IMR-90 (cell line): ENCODE measurements at regions not wholly inside any gene's neighbourhood (a gene's known extent, or its start where the extent isn't known, plus 50 kb on each side); places are given as distances from the start of the nearest gene placed in this dataset.

Experiments used
- ATAC-seq: fragments of 200-7000 bp; cut with Tn5 transposase; 2 replicates; pipeline ENCODE4 v1.9.1; 2020; ENCODE audit warnings: low read depth, mild to moderate bottlenecking, moderate library complexity
- BruUV-seq: library from RNA; stranded (reverse); fragments of 400-500 nt; replicated peaks from 2 replicates; lab custom pipeline; 2021; lab: Mats Ljungman, UMichigan
- CTCF ChIA-PET: fragments of 300-600 bp; formaldehyde crosslinking; extraction: SDS; loops from one replicate; lab custom pipeline; 2021; ENCODE audit warnings: antibody characterized with exemption; lab: Yijun Ruan, JAX
- POLR2A ChIA-PET: fragments of 300-600 bp; sonication (Branson Sonifier 250); formaldehyde crosslinking; loops from one replicate; lab custom pipeline; 2022; ENCODE audit warnings: antibody characterized with exemption; ENCODE audit not compliant: unreplicated experiment; lab: Charles Lee
- DNase-seq: peaks from one replicate; pipeline ENCODE4 v3.0.0; 2013
- H2AFZ ChIP-seq: replicated peaks from 2 replicates; pipeline ENCODE3; 2013; ENCODE audit warnings: low read length, mild to moderate bottlenecking; ENCODE audit not compliant: poor library complexity
- H2AK5ac ChIP-seq: 2 replicates; pipeline ENCODE4 v1.6.1; 2013; ENCODE audit warnings: low read depth, low read length, inconsistent platforms
- H2AK9ac ChIP-seq: replicated peaks from 2 replicates; pipeline ENCODE3; 2013; ENCODE audit warnings: mild to moderate bottlenecking, low read depth, low read length, moderate library complexity; ENCODE audit not compliant: poor library complexity
- H2BK120ac ChIP-seq: 2 replicates; pipeline ENCODE4 v1.6.1; 2013; ENCODE audit warnings: low read depth, low read length, inconsistent platforms
- H2BK15ac ChIP-seq: 3 replicates; pipeline ENCODE4 v1.6.1; 2013; ENCODE audit warnings: low read depth, low read length, inconsistent platforms
- H2BK20ac ChIP-seq: 2 replicates; pipeline ENCODE4 v1.6.1; 2013; ENCODE audit warnings: low read depth, mild to moderate bottlenecking, inconsistent platforms, low read length, moderate library complexity
- H2BK5ac ChIP-seq: 2 replicates; pipeline ENCODE4 v1.6.1; 2013; ENCODE audit warnings: mild to moderate bottlenecking, low read depth, low read length, inconsistent platforms; ENCODE audit not compliant: poor library complexity, severe bottlenecking
- H3K14ac ChIP-seq: replicated peaks from 2 replicates; pipeline ENCODE4 v1.6.1; 2013; ENCODE audit warnings: low read depth, low read length, inconsistent platforms
- H3K18ac ChIP-seq: 2 replicates; pipeline ENCODE4 v1.6.1; 2013; ENCODE audit warnings: low read depth, low read length, control low read depth
- H3K23ac ChIP-seq: 2 replicates; pipeline ENCODE4 v1.6.1; 2013; ENCODE audit warnings: low read depth, low read length, inconsistent platforms
- H3K27ac ChIP-seq: 2 replicates; pipeline ENCODE4 v1.5.1; 2013; ENCODE audit warnings: mild to moderate bottlenecking, control low read depth, low read length; ENCODE audit not compliant: insufficient read depth
- H3K27me3 ChIP-seq: 2 replicates; pipeline ENCODE4 v1.6.1; 2013; ENCODE audit warnings: low read length; ENCODE audit not compliant: control insufficient read depth, insufficient read depth
- H3K36me3 ChIP-seq: 2 replicates; pipeline ENCODE4 v1.6.1; 2013; ENCODE audit warnings: low read length, mixed read lengths; ENCODE audit not compliant: control insufficient read depth, insufficient read depth
- H3K4ac ChIP-seq: 2 replicates; pipeline ENCODE4 v1.6.1; 2013; ENCODE audit warnings: low read depth, low read length, inconsistent platforms
- H3K4me1 ChIP-seq: 2 replicates; pipeline ENCODE4 v1.6.1; 2013; ENCODE audit warnings: low read length, mixed read lengths; ENCODE audit not compliant: control insufficient read depth, insufficient read depth
- H3K4me2 ChIP-seq: 2 replicates; pipeline ENCODE4 v1.6.1; 2013; ENCODE audit warnings: low read depth, mild to moderate bottlenecking, control low read depth, low read length, moderate library complexity
- H3K4me3 ChIP-seq: 2 replicates; pipeline ENCODE4 v1.5.1; 2013; ENCODE audit warnings: low read depth, mild to moderate bottlenecking, control low read depth, low read length, moderate library complexity; ENCODE audit not compliant: insufficient read depth
- H3K56ac ChIP-seq: 2 replicates; pipeline ENCODE4 v1.6.1; 2013; ENCODE audit warnings: low read length, inconsistent platforms; ENCODE audit not compliant: insufficient read depth; ENCODE audit errors: extremely low read depth
- H3K79me1 ChIP-seq, 2 experiments: 2 replicates each; pipeline ENCODE4 v1.6.1; 2013; ENCODE audit warnings: low read length in 2 of 2, inconsistent platforms in 1 of 2, low read depth in 1 of 2
- H3K9ac ChIP-seq: 2 replicates; pipeline ENCODE4 v1.6.1; 2013; ENCODE audit warnings: low read depth, low read length, control low read depth
- H3K9me1 ChIP-seq: 2 replicates; pipeline ENCODE4 v1.6.1; 2013; ENCODE audit warnings: low read length, inconsistent platforms; ENCODE audit not compliant: insufficient read depth
- H3K9me3 ChIP-seq: 2 replicates; pipeline ENCODE4 v1.6.1; 2013; ENCODE audit warnings: low read length; ENCODE audit not compliant: control insufficient read depth, insufficient read depth
- H4K20me1 ChIP-seq: 2 replicates; pipeline ENCODE4 v1.6.1; 2013; ENCODE audit warnings: low read length, inconsistent platforms; ENCODE audit not compliant: insufficient read depth
- H4K5ac ChIP-seq: 2 replicates; pipeline ENCODE4 v1.6.1; 2013; ENCODE audit warnings: mild to moderate bottlenecking, low read depth, low read length, control low read depth
- H4K8ac ChIP-seq, 2 experiments: 2 replicates each; pipeline ENCODE4 v1.6.1; 2013; ENCODE audit warnings: low read depth in 2 of 2, low read length in 2 of 2, control low read depth in 1 of 2, inconsistent platforms in 1 of 2
- H4K91ac ChIP-seq: 2 replicates; pipeline ENCODE4 v1.6.1; 2013; ENCODE audit warnings: low read depth, low read length, inconsistent platforms; ENCODE audit not compliant: insufficient read depth
- BHLHE40 ChIP-seq: fragments of 150-350 bp; IDR thresholded peaks from 2 replicates; pipeline ENCODE4 v1.6.1; 2016; ENCODE audit warnings: mild to moderate bottlenecking, low read depth, low read length
- CEBPB ChIP-seq: IDR thresholded peaks from 2 replicates; pipeline ENCODE4 v1.6.1; 2012; ENCODE audit warnings: low read depth, low read length, improper control_type of control experiment
- CHD1 ChIP-seq: IDR thresholded peaks from 2 replicates; pipeline ENCODE4 v1.6.1; 2012; ENCODE audit warnings: low read depth, low read length, improper control_type of control experiment
- FOS ChIP-seq: fragments of 150-350 bp; IDR thresholded peaks from 2 replicates; pipeline ENCODE4 v1.6.1; 2016; ENCODE audit warnings: low read depth, low read length
- MAFK ChIP-seq: IDR thresholded peaks from 2 replicates; pipeline ENCODE4 v1.6.1; 2012; ENCODE audit warnings: low read depth, low read length, improper control_type of control experiment
- MAZ ChIP-seq: IDR thresholded peaks from 2 replicates; pipeline ENCODE4 v1.6.1; 2012; ENCODE audit warnings: low read depth, mild to moderate bottlenecking, low read length, improper control_type of control experiment, moderate library complexity, borderline replicate concordance
- MXI1 ChIP-seq: IDR thresholded peaks from 2 replicates; pipeline ENCODE4 v1.6.1; 2012; ENCODE audit warnings: low read depth, mild to moderate bottlenecking, low read length, moderate library complexity, borderline replicate concordance
- NFE2L2 ChIP-seq: fragments of 150-350 bp; IDR thresholded peaks from 2 replicates; pipeline ENCODE4 v1.6.1; 2016; ENCODE audit warnings: low read depth, mild to moderate bottlenecking, low read length
- POLR2A ChIP-seq: IDR thresholded peaks from 2 replicates; pipeline ENCODE4 v1.6.1; 2012; ENCODE audit warnings: mild to moderate bottlenecking, low read depth, low read length
- RAD21 ChIP-seq: IDR thresholded peaks from 2 replicates; pipeline ENCODE4 v1.6.1; 2012; ENCODE audit warnings: low read length, improper control_type of control experiment
- RCOR1 ChIP-seq: IDR thresholded peaks from 2 replicates; pipeline ENCODE4 v1.6.1; 2012; ENCODE audit warnings: mild to moderate bottlenecking, low read length, improper control_type of control experiment; ENCODE audit not compliant: insufficient replicate concordance
- RFX5 ChIP-seq: IDR thresholded peaks from 2 replicates; pipeline ENCODE4 v1.8.0; 2012; ENCODE audit warnings: low read depth, mild to moderate bottlenecking, low read length, moderate library complexity
- SMC3 ChIP-seq: fragments of 150-350 bp; IDR thresholded peaks from 2 replicates; pipeline ENCODE4 v1.6.1; 2016; ENCODE audit warnings: low read depth, mild to moderate bottlenecking, antibody characterized with exemption, low read length, moderate library complexity
- WGBS, 2 experiments: methylation state at CpG; one replicate each; pipeline versions ENCODE4 v1.1.5 to v1.1.7; 2013; ENCODE audit warnings: missing lambda C conversion rate in 2 of 2; ENCODE audit not compliant: insufficient read length in 1 of 2; ENCODE audit errors: extremely low coverage in 2 of 2; 5-methylcytosine and 5-hydroxymethylcytosine counted together
- dilution Hi-C: fragments of 300-500 bp; cut with HindIII; formaldehyde crosslinking; loops from one replicate; pipeline ENCODE4 v1.14.3; 2018; ENCODE audit warnings: low sequenced_read_pairs; ENCODE audit not compliant: unreplicated experiment
- in situ Hi-C: fragments of 300-500 bp; cut with MboI; formaldehyde crosslinking; loops from 3 replicates; pipeline ENCODE4 v1.14.3; 2019; ENCODE audit warnings: low sequenced_read_pairs, inconsistent platforms, mixed read lengths
- intact Hi-C: fragments of 100-400 bp; cut with micrococcal nuclease; formaldehyde crosslinking; loops from 2 replicates; pipeline ENCODE4 v1.10.0; 2022
- TF ChIP-seq, protein P1 (sequence below): fragments of 150-350 bp; IDR thresholded peaks from 2 replicates; pipeline ENCODE4 v1.6.1; 2017; ENCODE audit warnings: mild to moderate bottlenecking, antibody characterized with exemption, low read length, low read depth
- TF ChIP-seq, protein P2 (sequence below): fragments of 150-350 bp; IDR thresholded peaks from 2 replicates; pipeline ENCODE4 v1.6.1; 2016; ENCODE audit warnings: low read depth, mild to moderate bottlenecking, low read length, moderate library complexity, borderline replicate concordance
- TF ChIP-seq, protein P3 (sequence below): conservative IDR thresholded peaks from 2 replicates; pipeline ENCODE4 v1.5.1; 2012; ENCODE audit warnings: mild to moderate bottlenecking, low read depth, low read length, improper control_type of control experiment

DNA sequence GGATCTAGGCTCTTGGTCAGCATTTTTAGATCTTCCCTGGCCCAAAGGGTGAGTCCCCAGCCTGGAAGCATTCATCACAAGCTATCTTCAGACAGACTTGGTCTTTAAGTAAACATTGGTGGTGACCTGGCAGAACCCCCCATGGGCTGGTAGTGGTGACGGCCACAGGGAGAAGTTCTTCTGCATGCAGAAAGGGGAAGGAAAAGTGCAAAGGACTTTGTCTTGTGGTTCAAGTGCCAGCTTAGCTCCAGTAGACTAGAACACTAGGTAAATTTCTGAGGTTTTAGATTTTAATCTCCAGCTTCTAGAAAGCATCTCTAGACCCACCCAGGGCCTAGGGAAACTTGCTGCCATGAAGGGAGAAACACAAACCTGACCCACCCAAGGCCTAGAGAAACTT, 584.0 kb downstream of the CHSY3 start:
- Histone ChIP-seq H3K4ac (no peak overlapping the region), H3K4me3 (no peak overlapping the region), H2BK15ac (no peak overlapping the region), H3K9ac (no peak overlapping the region), H3K27me3 (no peaks in the 10 kb centered on the region), H2BK120ac (no peak overlapping the region), H3K4me1 (no peaks in the 10 kb centered on the region), H3K14ac (no peak overlapping the region), H4K91ac (no peak overlapping the region), H3K27ac (no peak overlapping the region), H3K79me1 (no peaks in the 10 kb centered on the region), H2AK9ac (no peak overlapping the region), H3K9me3 (peaks cover 12% of the 10 kb centered on the region), H3K18ac (no peak overlapping the region), H2BK5ac (no peak overlapping the region), H3K9me1 (no peaks in the 10 kb centered on the region), H4K20me1 (no peaks in the 10 kb centered on the region), H3K23ac (no peak overlapping the region), H4K8ac (no peak overlapping the region), H3K4me2 (no peak overlapping the region), H2BK20ac (no peak overlapping the region), H3K36me3 (no peaks in the 10 kb centered on the region), H2AK5ac (no peak overlapping the region), H3K56ac (no peak overlapping the region), H2AFZ (no peak overlapping the region), H4K5ac (no peak overlapping the region)
- TF ChIP-seq, protein P1, sequence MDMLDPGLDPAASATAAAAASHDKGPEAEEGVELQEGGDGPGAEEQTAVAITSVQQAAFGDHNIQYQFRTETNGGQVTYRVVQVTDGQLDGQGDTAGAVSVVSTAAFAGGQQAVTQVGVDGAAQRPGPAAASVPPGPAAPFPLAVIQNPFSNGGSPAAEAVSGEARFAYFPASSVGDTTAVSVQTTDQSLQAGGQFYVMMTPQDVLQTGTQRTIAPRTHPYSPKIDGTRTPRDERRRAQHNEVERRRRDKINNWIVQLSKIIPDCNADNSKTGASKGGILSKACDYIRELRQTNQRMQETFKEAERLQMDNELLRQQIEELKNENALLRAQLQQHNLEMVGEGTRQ: no peak
- no peak for TF ChIP-seq RFX5
- TF ChIP-seq RAD21: no peak
- no peak for TF ChIP-seq MAZ
- TF ChIP-seq NFE2L2: no peak
- TF ChIP-seq SMC3: no peak
- no peak for TF ChIP-seq BHLHE40
- TF ChIP-seq, protein P2, sequence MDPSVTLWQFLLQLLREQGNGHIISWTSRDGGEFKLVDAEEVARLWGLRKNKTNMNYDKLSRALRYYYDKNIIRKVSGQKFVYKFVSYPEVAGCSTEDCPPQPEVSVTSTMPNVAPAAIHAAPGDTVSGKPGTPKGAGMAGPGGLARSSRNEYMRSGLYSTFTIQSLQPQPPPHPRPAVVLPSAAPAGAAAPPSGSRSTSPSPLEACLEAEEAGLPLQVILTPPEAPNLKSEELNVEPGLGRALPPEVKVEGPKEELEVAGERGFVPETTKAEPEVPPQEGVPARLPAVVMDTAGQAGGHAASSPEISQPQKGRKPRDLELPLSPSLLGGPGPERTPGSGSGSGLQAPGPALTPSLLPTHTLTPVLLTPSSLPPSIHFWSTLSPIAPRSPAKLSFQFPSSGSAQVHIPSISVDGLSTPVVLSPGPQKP: no peak
- TF ChIP-seq CHD1: no peak
- TF ChIP-seq POLR2A: no peak
- no peak for TF ChIP-seq MXI1
- no peak for TF ChIP-seq FOS
- TF ChIP-seq, protein P3, sequence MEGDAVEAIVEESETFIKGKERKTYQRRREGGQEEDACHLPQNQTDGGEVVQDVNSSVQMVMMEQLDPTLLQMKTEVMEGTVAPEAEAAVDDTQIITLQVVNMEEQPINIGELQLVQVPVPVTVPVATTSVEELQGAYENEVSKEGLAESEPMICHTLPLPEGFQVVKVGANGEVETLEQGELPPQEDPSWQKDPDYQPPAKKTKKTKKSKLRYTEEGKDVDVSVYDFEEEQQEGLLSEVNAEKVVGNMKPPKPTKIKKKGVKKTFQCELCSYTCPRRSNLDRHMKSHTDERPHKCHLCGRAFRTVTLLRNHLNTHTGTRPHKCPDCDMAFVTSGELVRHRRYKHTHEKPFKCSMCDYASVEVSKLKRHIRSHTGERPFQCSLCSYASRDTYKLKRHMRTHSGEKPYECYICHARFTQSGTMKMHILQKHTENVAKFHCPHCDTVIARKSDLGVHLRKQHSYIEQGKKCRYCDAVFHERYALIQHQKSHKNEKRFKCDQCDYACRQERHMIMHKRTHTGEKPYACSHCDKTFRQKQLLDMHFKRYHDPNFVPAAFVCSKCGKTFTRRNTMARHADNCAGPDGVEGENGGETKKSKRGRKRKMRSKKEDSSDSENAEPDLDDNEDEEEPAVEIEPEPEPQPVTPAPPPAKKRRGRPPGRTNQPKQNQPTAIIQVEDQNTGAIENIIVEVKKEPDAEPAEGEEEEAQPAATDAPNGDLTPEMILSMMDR: no peak
- no peak for TF ChIP-seq CEBPB
- no peak for TF ChIP-seq RCOR1
- TF ChIP-seq MAFK: no peak
- DNase-seq (no peak), ATAC-seq (no peak)
- ChIA-PET POLR2A (no interaction called here), CTCF (no interaction called here)
- WGBS, 2 experiments: no CpG with 5 or more reads among the region's 1 CpG
- intact Hi-C loops: no loop called here
- BruUV-seq: no TSS peak
- dilution Hi-C loops: no loop called here
- in situ Hi-C loops: no loop called here
